Smooth muscle cell (in vitro differentiated cells): ENCODE measurements at regions not wholly inside any gene's neighbourhood (a gene's known extent, or its start where the extent isn't known, plus 50 kb on each side); places are given as distances from the start of the nearest gene placed in this dataset.

Experiments
- DNase-seq: peaks from one replicate; lab custom pipeline; 2025; ENCODE audit not compliant: unreplicated experiment; lab: John Stamatoyannopoulos, UW
- H2AFZ ChIP-seq: fragments of 200-600 bp; sonication (generic); 2 replicates; pipeline ENCODE4 v1.6.0; 2016; ENCODE audit warnings: antibody characterized with exemption, low read depth, mild to moderate bottlenecking
- H3F3A ChIP-seq: fragments of 200-600 bp; sonication (generic); 2 replicates; pipeline ENCODE4 v1.6.0; 2017; ENCODE audit warnings: antibody characterized with exemption, low read depth
- H3K27ac ChIP-seq: fragments of 200-600 bp; sonication (generic); 2 replicates; pipeline ENCODE4 v1.5.1; 2016; ENCODE audit warnings: low read depth, mild to moderate bottlenecking
- H3K27me3 ChIP-seq: fragments of 200-600 bp; sonication (generic); 2 replicates; pipeline ENCODE4 v1.6.1; 2016; ENCODE audit warnings: low read depth, mild to moderate bottlenecking
- H3K36me3 ChIP-seq: fragments of 200-600 bp; sonication (generic); 2 replicates; pipeline ENCODE4 v1.5.1; 2016; ENCODE audit warnings: low read depth
- H3K4me1 ChIP-seq: fragments of 200-600 bp; sonication (generic); 2 replicates; pipeline ENCODE4 v1.5.1; 2016; ENCODE audit warnings: low read depth
- H3K4me2 ChIP-seq: fragments of 200-600 bp; sonication (generic); 2 replicates; pipeline ENCODE4 v1.6.0; 2016; ENCODE audit warnings: mild to moderate bottlenecking
- H3K4me3 ChIP-seq: fragments of 200-600 bp; sonication (generic); 2 replicates; pipeline ENCODE4 v1.5.1; 2016; ENCODE audit warnings: mild to moderate bottlenecking
- H3K79me2 ChIP-seq: fragments of 200-600 bp; sonication (generic); 2 replicates; pipeline ENCODE4 v1.6.0; 2016; ENCODE audit warnings: low read depth, mild to moderate bottlenecking
- H3K9ac ChIP-seq: fragments of 200-600 bp; sonication (generic); 2 replicates; pipeline ENCODE4 v1.6.0; 2016; ENCODE audit warnings: low read depth
- H3K9me3 ChIP-seq: fragments of 200-600 bp; sonication (generic); replicated peaks from 2 replicates; pipeline ENCODE4 v1.5.1; 2016; ENCODE audit warnings: low read depth
- H4K20me1 ChIP-seq: fragments of 200-600 bp; sonication (generic); 2 replicates; pipeline ENCODE4 v1.6.0; 2016; ENCODE audit warnings: low read depth
- WGBS: methylation state at CpG from one replicate; pipeline ENCODE4 v1.1.7; 2016; ENCODE audit warnings: low lambda C conversion rate; 5-methylcytosine and 5-hydroxymethylcytosine counted together
- TF ChIP-seq, protein P1 (sequence below): fragments of 200-600 bp; sonication (generic); IDR thresholded peaks from 2 replicates; pipeline ENCODE4 v1.5.1; 2017; ENCODE audit warnings: borderline replicate concordance, mild to moderate bottlenecking, antibody characterized with exemption; ENCODE audit not compliant: insufficient read depth, poor library complexity, severe bottlenecking

DNA sequence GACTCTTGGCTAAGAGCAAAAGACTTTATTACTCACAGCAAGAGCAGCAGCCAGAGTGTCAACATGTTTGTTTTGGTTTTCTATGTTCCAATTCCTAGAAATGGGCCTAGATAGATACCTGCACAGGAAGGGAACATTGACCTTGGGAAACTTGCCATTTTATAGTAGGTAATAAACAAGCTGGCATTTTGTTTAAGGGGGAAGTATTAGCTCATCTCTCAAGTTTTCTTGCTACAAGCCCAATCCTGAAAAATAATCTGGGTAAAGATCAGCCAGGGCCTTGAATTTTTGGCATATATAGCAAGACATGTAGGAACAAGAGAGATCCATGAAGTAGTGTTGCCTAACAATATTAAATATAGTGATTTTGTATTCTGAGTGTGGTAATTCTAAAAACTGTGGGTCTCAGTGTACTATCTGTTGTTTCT lies 51.4 kb upstream of the RGL1 start:
- H3K79me2 ChIP-seq = no peaks in the 10 kb centered on the region
- no peak for DNase-seq
- H3K4me2 ChIP-seq = no peak overlapping the region
- H3K9me3 ChIP-seq = no peaks in the 10 kb centered on the region
- no peaks in the 10 kb centered on the region for H3K4me1 ChIP-seq
- H3K9ac ChIP-seq = no peak overlapping the region
- H3K27ac ChIP-seq = no peak overlapping the region
- no peaks in the 10 kb centered on the region for H3K27me3 ChIP-seq
- H3F3A ChIP-seq = peaks cover 3% of the 10 kb centered on the region
- H4K20me1 ChIP-seq = no peaks in the 10 kb centered on the region
- no peak overlapping the region for H3K4me3 ChIP-seq
- no peak overlapping the region for H2AFZ ChIP-seq
- H3K36me3 ChIP-seq = no peaks in the 10 kb centered on the region
- TF ChIP-seq, protein P1, sequence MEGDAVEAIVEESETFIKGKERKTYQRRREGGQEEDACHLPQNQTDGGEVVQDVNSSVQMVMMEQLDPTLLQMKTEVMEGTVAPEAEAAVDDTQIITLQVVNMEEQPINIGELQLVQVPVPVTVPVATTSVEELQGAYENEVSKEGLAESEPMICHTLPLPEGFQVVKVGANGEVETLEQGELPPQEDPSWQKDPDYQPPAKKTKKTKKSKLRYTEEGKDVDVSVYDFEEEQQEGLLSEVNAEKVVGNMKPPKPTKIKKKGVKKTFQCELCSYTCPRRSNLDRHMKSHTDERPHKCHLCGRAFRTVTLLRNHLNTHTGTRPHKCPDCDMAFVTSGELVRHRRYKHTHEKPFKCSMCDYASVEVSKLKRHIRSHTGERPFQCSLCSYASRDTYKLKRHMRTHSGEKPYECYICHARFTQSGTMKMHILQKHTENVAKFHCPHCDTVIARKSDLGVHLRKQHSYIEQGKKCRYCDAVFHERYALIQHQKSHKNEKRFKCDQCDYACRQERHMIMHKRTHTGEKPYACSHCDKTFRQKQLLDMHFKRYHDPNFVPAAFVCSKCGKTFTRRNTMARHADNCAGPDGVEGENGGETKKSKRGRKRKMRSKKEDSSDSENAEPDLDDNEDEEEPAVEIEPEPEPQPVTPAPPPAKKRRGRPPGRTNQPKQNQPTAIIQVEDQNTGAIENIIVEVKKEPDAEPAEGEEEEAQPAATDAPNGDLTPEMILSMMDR = no peak

DNA sequence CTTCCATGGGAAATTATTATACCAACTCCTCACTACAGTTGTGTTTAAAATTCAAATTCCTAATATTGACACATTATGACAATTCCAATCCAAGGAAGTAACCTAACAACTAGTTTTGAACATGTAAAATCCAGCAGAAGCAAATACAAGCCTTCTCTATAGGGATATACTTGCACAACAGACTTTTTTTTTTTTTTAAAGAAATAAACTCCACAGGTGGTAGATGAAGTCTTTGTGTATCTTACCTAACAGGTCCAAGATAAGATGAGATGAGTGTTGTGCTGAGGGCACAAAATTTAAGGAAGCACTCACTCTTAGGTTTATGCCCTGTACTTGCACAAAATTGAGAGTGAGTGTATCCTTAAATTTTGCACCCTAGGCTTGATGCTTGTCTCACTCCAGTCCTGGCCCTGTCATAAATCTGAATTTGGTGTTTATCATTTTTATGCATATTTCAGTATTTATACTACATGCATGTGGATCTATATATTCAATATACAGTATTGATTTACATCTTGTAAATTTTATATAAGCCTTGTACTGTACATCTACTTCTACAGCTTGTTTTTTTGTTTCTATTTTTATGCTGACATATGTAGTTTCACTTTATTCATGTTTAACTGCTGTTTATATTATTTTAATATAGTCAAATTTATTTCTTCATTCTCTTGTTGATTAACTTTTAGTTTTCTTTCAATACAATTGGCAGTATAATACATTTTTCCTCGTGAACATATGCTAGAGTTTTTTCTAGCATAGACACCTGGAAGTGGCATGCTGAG lies 60.6 kb upstream of the RGL1 start:
- DNase-seq = no peak
- H3K4me1 ChIP-seq = no peaks in the 10 kb centered on the region
- 82% methylated on average over 1 of the region's 1 CpG for WGBS
- no peaks in the 10 kb centered on the region for H3K9me3 ChIP-seq
- no peak overlapping the region for H2AFZ ChIP-seq
- no peak overlapping the region for H3K9ac ChIP-seq
- no peaks in the 10 kb centered on the region for H3F3A ChIP-seq
- TF ChIP-seq, protein P1 = no peak
- no peak overlapping the region for H3K4me3 ChIP-seq
- H3K36me3 ChIP-seq = no peaks in the 10 kb centered on the region
- no peaks in the 10 kb centered on the region for H4K20me1 ChIP-seq
- H3K27ac ChIP-seq = no peak overlapping the region
- no peaks in the 10 kb centered on the region for H3K27me3 ChIP-seq
- no peaks in the 10 kb centered on the region for H3K79me2 ChIP-seq
- H3K4me2 ChIP-seq = no peak overlapping the region

DNA sequence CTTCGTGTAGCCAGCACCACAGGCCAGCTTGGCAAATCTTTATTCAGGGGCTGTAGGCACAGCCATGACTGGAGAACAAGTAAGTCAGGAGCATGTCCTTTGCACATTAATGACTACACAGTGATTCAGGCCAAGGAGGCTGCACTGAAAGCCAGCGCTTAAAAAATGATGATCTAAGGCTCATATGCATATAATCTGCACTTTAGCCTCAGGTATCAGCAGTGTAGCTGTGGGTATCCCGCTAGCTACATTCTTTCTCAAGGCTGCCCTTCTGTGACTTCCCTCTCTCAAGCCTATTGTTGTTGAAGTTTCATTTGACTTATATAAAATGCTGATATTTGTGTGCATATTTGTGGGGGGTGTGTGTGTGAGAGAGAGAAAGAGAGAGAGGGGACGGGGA lies 62.6 kb upstream of the RGL1 start:
- Histone ChIP-seq H3K9me3 (no peaks in the 10 kb centered on the region), H3K4me1 (no peaks in the 10 kb centered on the region), H3K79me2 (no peaks in the 10 kb centered on the region), H3K36me3 (no peaks in the 10 kb centered on the region), H3F3A (no peaks in the 10 kb centered on the region), H3K27ac (no peak overlapping the region), H3K4me2 (no peak overlapping the region), H3K4me3 (no peak overlapping the region), H3K9ac (no peak overlapping the region), H4K20me1 (no peaks in the 10 kb centered on the region), H2AFZ (no peak overlapping the region), H3K27me3 (no peaks in the 10 kb centered on the region)
- DNase-seq = no peak
- TF ChIP-seq, protein P1 = no peak
- WGBS = 86% methylated on average over 4 of the region's 4 CpGs

DNA sequence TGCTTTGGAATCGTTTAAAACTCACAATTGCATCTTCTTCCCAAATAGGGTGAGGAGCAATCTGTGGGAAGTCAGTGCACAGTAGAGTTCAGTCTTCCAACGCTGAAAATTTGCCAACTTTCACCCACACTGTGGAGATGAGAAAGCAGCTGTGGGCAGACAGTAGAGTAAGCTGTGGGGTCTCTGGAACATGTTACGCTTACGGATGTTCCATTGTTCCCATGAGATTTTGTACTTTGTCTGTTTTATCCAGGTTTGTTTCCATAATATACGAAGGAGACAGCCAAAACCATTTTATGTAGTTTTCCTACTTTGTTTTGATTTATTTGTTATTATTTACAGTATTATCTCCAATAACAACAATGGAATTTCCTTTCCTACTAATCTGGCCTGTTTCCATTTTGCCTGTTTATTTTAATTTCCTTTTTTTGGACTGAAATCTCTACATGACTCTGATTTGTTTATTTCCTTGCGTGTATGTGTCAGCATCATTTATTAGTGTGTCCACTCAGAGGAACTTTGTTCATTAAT lies 65.1 kb upstream of the RGL1 start:
- H4K20me1 ChIP-seq = no peaks in the 10 kb centered on the region
- H3K4me3 ChIP-seq = no peak overlapping the region
- no peaks in the 10 kb centered on the region for H3K36me3 ChIP-seq
- H3K4me1 ChIP-seq = peaks cover 11% of the 10 kb centered on the region
- no peak overlapping the region for H3K9ac ChIP-seq
- TF ChIP-seq, protein P1 = no peak
- peak overlapping the region; percentile 29 for H3K4me2 ChIP-seq
- peak overlapping the region; percentile 19 for H2AFZ ChIP-seq
- no peaks in the 10 kb centered on the region for H3K9me3 ChIP-seq
- H3K27ac ChIP-seq = no peak overlapping the region
- 57% methylated on average over 6 of the region's 6 CpGs for WGBS
- no peak for DNase-seq
- peaks cover 8% of the 10 kb centered on the region for H3F3A ChIP-seq
- H3K79me2 ChIP-seq = no peaks in the 10 kb centered on the region
- H3K27me3 ChIP-seq = no peaks in the 10 kb centered on the region
